Daoy (cell line): ENCODE measurements at regions not wholly inside any gene's neighbourhood (a gene's known extent, or its start where the extent isn't known, plus 50 kb on each side); places are given as distances from the start of the nearest gene placed in this dataset.
"Not testable (repeated sequence)": the region's sequence is repeated elsewhere in the genome, so short reads cannot be mapped to it uniquely, and the experiment has no call there.

Experiments used
- DNase-seq: peaks from one replicate; pipeline ENCODE4 v3.0.0-alpha.2; 2015; ENCODE audit warnings: low read depth

GRCh38 chr2:147016181-147016580 is 828.6 kb upstream of the ACVR2A start:
- no peak for DNase-seq

- DNase-seq = no peak
Observed at GRCh38 chr2:147015591-147015990, 829.2 kb upstream of the ACVR2A start.

- DNase-seq = no peak
Observed at GRCh38 chr2:147013696-147014392, 831.0 kb upstream of the ACVR2A start.

GRCh38 chr2:147008481-147008880 is 836.3 kb upstream of the ACVR2A start:
- DNase-seq = no peak

- no peak for DNase-seq
Observed at GRCh38 chr2:147006736-147007141, 838.1 kb upstream of the ACVR2A start.

- no peak for DNase-seq
Observed at GRCh38 chr2:147003081-147003480, 841.7 kb upstream of the ACVR2A start.

- no peak for DNase-seq
Observed at GRCh38 chr2:147002256-147002655, 842.6 kb upstream of the ACVR2A start.

GRCh38 chr2:147001061-147001460 is 843.8 kb upstream of the ACVR2A start:
- DNase-seq = no peak

GRCh38 chr2:147000151-147000550 is 844.7 kb upstream of the ACVR2A start:
- not testable (repeated sequence) for DNase-seq

GRCh38 chr2:146997945-146998344 is 846.9 kb upstream of the ACVR2A start:
- DNase-seq = no peak

- no peak for DNase-seq
Observed at GRCh38 chr2:146997488-146997887, 847.3 kb upstream of the ACVR2A start.

GRCh38 chr2:146994246-146994645 is 850.6 kb upstream of the ACVR2A start:
- no peak for DNase-seq

- no peak for DNase-seq
Observed at GRCh38 chr2:146992466-146992865, 852.4 kb upstream of the ACVR2A start.

- no peak for DNase-seq
Observed at GRCh38 chr2:146992057-146992456, 852.8 kb upstream of the ACVR2A start.

- no peak for DNase-seq
Observed at GRCh38 chr2:146990311-146991054, 854.3 kb upstream of the ACVR2A start.

- DNase-seq = no peak
Observed at GRCh38 chr2:146989741-146990140, 855.1 kb upstream of the ACVR2A start.

GRCh38 chr2:146987996-146988395 is 856.8 kb upstream of the ACVR2A start:
- no peak for DNase-seq

GRCh38 chr2:146986161-146986560 is 858.7 kb upstream of the ACVR2A start:
- no peak for DNase-seq

- DNase-seq = no peak
Observed at GRCh38 chr2:146985753-146986152, 859.1 kb upstream of the ACVR2A start.

- DNase-seq = no peak
Observed at GRCh38 chr2:146984014-146984413, 860.8 kb upstream of the ACVR2A start.

GRCh38 chr2:146982393-146982846 is 862.4 kb upstream of the ACVR2A start:
- no peak for DNase-seq

- DNase-seq = no peak
Observed at GRCh38 chr2:146981921-146982320, 862.9 kb upstream of the ACVR2A start.

GRCh38 chr2:146979746-146980145 is 865.1 kb upstream of the ACVR2A start:
- no peak for DNase-seq
